ENCODE measurements at regions not wholly inside any gene's neighbourhood (a gene's known extent, or its start where the extent isn't known, plus 50 kb on each side); places are given as distances from the start of the nearest gene placed in this dataset.
A peak's percentile ranks its signal among the peaks of the same experiment; 100 is the strongest.

GRCh38 chr1:199057322-199057721 is 418.5 kb downstream of the PTPRC start:
- no peak for DNase-seq

- DNase-seq = no peak
These were observed 419.4 kb downstream of the PTPRC start for GRCh38 chr1:199058281-199058680.

DNA sequence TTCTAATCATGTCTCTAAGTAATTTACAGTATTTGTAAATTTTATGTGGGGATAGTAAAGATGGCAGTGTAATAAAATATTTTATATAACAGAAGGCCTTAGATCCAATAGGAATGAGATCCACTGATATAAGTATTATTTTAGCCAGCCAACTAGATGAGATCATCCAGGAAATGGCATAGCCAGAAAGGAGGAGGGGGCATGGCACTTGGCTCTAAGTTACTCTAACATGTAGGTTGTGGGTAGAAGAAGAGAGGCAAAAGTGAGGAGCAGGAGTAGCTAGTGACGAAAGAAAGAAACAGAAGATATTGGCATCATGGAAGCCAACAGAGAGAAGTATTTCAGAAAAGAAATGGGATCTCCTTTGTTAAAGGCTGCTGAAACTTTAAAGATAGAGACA is 426.1 kb downstream of the PTPRC start:
- DNase-seq = no peak

DNA sequence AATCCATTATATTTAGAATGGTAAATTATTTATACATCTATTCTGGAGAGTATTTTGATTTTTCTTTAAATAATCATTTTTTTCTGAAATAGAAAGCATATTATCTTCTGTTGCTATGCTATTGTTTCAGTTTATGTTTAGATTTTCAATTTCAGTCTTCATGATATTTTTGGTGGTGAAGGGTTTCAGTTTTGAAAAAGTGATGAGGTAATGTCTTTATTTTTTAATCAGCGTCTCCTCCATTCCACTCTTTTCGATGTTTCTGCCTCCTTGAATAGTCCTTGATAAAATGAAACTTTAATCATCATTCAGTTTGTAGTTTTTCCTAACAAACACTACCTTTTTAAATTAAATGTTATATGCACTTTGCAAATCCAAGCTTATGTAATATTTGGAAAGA is 428.6 kb downstream of the PTPRC start:
- no peak for DNase-seq

DNA sequence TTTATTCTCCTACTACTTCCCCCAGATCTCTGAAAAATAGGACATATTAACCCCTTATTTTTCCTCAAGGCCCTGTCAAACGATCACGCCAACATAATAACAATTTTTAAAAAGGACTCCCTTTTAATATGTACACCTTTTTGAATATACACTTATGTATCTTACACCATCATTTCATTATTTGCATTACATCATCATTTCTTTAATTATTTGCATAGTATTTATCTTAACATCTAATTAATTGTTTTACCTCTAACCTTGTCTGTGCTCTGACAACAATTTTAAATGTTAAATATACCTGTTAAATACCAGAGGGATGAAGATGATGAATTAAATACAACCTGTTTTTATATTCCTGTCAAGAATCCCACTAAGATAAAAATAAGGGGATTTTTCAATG is 432.2 kb downstream of the PTPRC start:
- no peak for DNase-seq

DNA sequence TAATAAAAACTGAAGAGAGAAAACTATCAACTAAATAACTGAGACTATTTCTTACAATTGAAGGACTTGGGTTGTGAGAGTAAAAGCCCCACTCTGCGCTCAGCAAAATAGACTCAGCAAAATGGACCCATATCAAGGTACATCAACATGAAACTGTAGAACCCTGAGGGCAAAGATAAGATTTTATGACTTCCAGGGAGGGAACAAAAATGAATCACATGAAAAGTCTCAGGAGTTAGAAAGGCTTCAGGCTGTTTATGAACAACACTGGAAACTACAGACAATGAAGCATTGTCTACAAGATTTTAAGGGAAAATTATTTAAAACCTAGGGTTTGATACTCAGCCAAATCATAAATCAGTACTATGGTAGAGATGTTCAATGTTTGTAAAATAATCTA is 434.3 kb downstream of the PTPRC start:
- DNase-seq = no peak

DNA sequence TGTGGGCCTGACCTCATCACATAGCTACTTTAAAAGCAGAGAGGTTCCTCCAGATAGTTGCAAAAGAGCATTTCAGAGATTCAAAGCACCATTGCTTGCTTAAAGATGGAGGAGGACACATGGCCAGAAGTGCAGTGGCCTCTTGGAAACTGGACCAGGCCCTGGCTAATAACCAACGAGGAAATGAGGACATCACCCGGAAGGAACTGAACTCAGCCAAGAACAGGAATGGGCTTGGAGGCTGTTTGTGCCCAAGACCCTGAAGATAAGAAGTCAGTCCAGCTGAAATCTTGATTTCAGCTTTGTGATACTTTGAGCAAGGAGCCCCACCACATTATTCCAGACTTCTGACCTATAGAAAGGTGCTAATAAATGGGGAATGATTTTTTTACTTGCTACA is 437.0 kb downstream of the PTPRC start:
- DNase-seq = no peak

DNA sequence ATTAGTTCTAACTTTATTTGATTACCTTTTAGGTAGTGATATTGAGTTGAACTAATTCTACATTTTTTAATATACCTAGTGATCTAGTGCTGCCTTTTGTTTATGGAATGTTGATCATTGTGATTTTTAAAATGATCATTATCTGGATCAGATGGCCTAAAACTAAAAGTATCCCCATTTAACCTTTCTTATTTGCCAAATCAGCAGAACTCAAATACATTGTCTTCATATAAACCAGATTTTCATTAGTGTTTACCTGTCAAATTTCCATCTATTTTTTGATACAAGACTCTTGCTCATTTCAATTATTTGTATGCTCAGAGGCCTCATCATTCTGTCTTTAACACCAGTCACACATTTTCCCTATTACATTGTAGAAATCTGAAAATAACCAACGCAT is 441.2 kb downstream of the PTPRC start:
- no peak for DNase-seq

GRCh38 chr1:199081739-199082138 is 442.9 kb downstream of the PTPRC start:
- no peak for DNase-seq

DNA sequence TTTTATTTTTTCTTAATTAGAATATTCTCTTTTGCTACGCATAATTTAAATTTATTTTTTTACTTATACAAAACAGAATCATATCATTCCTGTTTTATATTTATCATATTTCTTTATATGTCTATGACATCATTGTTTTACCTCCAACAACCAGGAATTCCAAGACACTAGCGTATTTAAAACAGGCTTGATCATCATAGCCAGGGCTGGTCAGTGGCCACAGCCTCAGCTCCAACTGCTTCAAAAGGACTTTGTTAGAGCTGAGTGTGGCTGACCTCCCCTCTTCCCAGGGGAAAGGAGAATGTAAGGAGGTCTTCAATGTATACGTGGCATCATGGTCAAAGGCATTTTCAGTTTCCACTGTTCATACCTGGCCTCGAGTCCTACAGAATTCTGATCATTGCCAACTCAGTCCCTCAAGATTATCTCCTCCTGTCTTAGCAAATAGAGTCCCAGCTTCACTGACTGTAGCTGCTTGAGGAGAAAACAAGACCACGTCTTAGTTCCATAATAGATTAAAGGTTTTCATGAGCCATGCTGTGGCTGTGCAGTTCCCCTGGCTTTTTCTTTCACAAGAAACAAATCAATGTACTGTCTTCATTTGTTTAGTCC is 444.0 kb downstream of the PTPRC start:
- no peak for DNase-seq

DNA sequence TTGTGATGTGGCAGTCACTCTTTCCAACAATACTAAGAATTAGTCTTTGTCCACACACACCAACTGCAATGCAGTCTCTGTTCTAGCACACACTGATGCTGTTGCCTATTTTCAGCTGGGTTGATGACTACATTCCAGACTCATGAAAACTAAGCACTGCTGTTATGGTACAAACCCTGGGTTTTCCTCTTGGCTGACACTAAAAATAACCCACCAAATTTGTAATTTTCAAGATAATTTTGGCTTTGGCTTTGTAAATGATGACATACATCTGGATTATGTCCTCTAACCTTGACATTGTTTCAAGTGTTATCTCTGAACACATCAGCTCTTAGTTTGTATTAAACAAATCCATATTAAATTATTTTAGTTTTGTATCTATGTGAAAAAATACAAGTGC is 444.8 kb downstream of the PTPRC start:
- DNase-seq = peak; percentile 17 to 34

DNA sequence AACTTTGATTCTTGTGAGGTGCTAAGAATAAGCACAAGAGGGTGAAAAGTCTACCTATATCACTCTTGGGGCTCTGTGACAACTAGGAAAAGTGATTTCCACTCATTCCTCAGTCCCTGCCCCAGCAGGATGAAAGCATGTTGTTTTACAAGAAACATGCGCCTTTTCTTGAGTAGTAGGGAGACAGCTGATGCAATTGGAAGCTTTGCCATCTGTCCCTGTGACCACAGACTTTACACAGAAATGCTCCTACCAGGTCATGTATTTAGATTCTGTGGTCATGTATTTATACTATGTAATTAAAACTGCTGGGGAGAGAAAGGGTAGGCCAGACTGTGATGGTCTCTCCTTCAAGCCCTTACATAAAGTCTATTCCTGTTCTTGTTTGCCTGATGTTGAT is 445.5 kb downstream of the PTPRC start:
- DNase-seq = no peak

DNA sequence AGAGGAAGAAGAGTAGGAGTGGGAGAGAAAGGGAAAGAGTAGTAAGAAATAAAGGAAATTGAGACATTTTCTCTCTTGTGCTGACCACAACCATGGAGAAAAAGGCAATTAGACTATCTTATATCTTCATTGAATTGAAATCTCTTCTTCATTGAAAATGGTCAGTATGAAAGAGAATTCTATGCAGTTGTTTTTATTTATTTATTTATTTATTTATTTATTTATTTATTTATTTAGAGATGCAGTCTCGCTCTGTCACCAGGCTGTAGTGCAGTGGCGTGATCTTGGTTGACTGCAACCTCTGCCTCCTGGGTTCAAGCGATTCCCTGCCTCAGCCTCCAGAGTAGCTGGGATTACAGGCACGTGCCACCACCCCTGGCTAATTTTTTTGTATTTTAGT is 447.1 kb downstream of the PTPRC start:
- DNase-seq = no peak

DNA sequence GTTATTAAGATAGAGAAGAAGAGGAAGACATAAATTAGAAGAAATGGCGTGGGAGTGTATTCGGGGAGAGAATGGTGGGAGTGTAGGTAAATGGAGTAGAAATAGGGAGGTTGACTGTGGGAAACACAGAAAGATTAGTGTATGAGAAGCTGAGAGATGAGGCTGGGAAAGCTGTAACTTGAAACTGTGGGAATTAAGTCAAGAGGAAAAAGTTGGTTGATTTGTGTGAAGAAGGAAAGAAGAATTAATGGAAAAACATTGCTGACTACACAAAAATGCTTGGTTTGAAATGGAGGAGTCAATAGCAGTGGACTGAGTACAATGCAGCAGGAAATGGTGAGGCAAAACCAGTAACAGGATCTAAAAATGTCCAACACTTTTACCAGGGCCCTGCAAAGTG is 448.3 kb downstream of the PTPRC start:
- DNase-seq = no peak

- DNase-seq = peak; percentile 76 to 80
These were observed 450.7 kb downstream of the PTPRC start for GRCh38 chr1:199089393-199090122.

DNA sequence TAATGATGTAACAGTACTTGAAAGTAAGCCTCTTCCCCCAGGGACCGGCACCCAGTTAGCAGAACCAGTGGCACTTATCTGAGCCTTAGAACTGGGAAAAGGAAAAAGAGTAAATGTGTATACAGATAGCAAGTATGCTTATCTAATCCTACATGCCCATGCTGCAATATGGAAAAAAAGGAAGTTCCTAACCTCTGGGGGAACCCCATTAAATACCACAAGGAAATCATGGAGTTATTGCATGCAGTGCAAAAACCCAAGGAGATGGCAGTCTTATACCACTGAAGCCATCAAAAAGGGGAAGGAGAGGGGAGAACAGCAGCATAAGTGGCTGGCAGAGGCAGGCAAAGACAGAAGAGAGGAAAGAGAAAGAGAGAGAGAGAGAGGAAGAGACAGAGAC is 456.8 kb downstream of the PTPRC start:
- peak; percentile 73 to 86 for DNase-seq

DNA sequence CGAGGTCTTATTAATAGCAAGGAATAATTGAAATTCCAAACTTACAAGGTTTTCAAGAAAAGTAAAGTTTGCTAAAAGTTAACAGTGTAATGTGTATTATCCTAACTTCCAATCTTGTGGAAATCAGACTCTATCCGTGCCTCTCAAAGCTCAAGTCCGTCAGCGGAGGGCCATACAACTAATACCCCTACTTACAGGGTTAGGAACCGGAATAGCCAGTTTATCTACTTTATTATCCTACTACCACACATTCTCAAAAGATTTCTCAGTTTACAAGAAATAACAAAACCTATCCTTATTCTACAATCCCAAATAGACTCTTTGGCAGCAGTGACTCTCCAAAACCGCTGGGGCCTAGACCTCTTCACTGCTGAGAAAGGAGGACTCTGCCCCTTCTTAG is 457.8 kb downstream of the PTPRC start:
- no peak for DNase-seq

DNA sequence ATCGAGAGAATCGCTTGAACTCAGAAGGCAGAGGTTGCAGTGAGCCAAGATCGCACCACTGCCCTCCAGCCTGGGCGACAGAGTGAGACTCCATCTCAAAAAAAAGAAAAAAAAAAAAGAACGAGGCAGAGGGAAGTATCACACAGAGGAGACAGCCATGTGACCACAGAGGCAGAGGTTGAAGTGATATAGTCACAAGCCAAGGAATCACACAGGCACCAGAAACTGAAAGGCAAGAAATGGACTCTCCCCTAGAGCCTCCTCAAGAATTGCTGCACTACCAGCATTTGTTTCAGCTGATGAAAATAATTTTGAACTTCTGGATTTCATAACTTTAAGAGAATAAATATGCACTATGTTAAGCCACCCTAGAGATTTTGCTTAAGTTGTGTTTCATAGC is 459.6 kb downstream of the PTPRC start:
- peak; percentile 32 to 74 for DNase-seq

- no peak for DNase-seq
These were observed 462.3 kb downstream of the PTPRC start for GRCh38 chr1:199101139-199101538.

GRCh38 chr1:199101635-199102034 is 462.8 kb downstream of the PTPRC start:
- peak in 1 of 2 donors; percentile 19 for DNase-seq

DNA sequence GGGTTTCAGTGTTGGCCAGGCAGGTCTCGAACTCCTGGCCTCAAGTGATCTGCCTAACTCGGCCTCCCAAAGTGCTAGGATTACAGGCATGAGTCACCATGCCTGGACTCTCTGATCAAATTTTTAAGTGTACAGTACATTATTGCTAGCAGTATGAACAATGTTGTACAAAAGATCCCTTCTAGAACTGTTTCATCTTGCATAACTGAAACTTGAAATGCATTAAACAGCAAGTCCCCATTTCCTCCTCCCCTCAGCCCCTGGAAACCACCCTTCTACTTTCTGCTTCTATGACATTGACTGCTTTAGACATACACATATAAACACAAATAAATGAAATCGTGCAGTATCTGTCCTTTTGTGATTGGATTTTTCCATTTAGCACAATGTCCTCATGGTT is 463.4 kb downstream of the PTPRC start:
- peak; percentile 40 to 61 for DNase-seq

GRCh38 chr1:199109160-199109559 is 470.3 kb downstream of the PTPRC start:
- peak in 1 of 2 donors; percentile 22 for DNase-seq

GRCh38 chr1:199112365-199112764 is 473.5 kb downstream of the PTPRC start:
- DNase-seq = no peak

DNA sequence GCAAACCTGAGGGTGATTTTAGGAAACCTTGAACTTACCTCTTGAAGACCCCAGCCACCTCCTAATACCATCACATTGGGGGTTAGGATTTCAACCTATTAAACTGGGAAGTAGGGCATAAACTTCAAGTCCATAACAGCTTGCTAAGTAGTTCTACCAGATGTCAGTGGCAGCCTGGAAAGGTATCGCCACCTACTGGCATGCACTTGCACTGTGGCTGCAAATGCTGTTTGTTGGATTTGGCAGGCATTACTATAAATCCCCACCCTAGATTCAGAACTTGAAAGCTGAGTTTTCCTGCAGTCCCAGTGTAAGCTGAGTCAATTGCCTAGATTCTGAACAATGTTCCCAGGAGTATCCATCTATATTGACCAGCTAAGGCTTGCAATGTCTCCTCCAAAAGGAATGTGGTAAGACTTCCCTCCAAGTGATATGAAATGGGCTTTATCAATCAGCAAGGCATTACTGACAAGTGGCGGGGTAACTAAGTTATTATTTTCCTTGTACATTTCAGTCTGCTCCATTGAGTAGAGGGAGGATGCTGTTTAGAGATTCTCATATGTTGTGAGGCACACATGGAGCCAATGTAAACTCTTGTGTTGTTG is 474.5 kb downstream of the PTPRC start:
- DNase-seq = peak; percentile 33 to 80

DNA sequence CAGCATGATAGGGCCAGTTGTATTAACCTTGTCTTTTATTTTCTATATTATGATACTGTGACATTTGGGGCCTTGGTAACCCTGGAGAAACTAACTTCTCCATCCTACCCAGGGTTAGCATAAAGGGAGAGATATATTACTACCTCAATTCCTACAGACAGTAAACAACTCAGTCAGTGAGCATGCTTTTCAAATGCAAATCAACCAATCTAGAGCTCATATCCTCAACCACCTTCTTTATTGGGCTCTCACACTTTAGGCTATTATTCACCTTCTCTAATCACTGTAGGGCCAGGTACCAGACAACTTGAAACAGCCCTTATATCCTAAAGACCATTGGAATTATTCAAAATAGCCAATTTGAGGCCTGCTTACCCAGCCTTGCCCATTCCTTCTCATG is 477.6 kb downstream of the PTPRC start:
- DNase-seq = no peak

Data from inflammatory macrophage treated with lipopolysaccharide for 1 hour (primary cell).